Activated naive CD8-positive, alpha-beta T cell treated with anti-CD3 and anti-CD28 coated beads, Interleukin-2, amount 10 ng/mL, durations not matched to agents 7 days and 5 days (primary cell): ENCODE measurements at regions not wholly inside any gene's neighbourhood (a gene's known extent, or its start where the extent isn't known, plus 50 kb on each side); places are given as distances from the start of the nearest gene placed in this dataset.
"Not testable (repeated sequence)": the region's sequence is repeated elsewhere in the genome, so short reads cannot be mapped to it uniquely, and the experiment has no call there.

ENCODE experiments used
- ATAC-seq: fragments of 150-1000 bp; cut with Tn5 transposase; one replicate; pipeline ENCODE4 v1.10.0; 2021; ENCODE audit warnings: low read depth, moderate library complexity
- POLR2A ChIA-PET: fragments of 350-600 bp; sonication (Branson Sonifier 250); formaldehyde crosslinking; loops from one replicate; lab custom pipeline; 2021; ENCODE audit warnings: antibody characterized with exemption; lab: Charles Lee
- DNase-seq: peaks from one replicate; pipeline ENCODE4 v3.0.0; 2021
- H3K27ac Mint-ChIP-seq: one replicate; pipeline ENCODE4 v1.8.0; 2022; ENCODE audit warnings: mild to moderate bottlenecking, mixed read lengths
- H3K27me3 Mint-ChIP-seq: one replicate; pipeline ENCODE4 v1.8.0; 2022; ENCODE audit warnings: mild to moderate bottlenecking, moderate library complexity, mixed read lengths
- H3K36me3 Mint-ChIP-seq: one replicate; pipeline ENCODE4 v1.8.0; 2021; ENCODE audit warnings: mild to moderate bottlenecking, mixed read lengths
- H3K4me1 Mint-ChIP-seq: one replicate; pipeline ENCODE4 v1.8.0; 2021; ENCODE audit warnings: mixed read lengths
- H3K4me3 Mint-ChIP-seq: one replicate; pipeline ENCODE4 v1.8.0; 2022; ENCODE audit warnings: mild to moderate bottlenecking, moderate library complexity, mixed read lengths
- H3K9me3 Mint-ChIP-seq: one replicate; pipeline ENCODE4 v1.8.0; 2021; ENCODE audit warnings: mixed read lengths

- no peaks in the 10 kb centered on the region for H3K27me3 Mint-ChIP-seq
- H3K36me3 Mint-ChIP-seq = no peaks in the 10 kb centered on the region
- DNase-seq = no peak
- H3K27ac Mint-ChIP-seq = no peak overlapping the region
- no peaks in the 10 kb centered on the region for H3K4me1 Mint-ChIP-seq
- H3K9me3 Mint-ChIP-seq = no peaks in the 10 kb centered on the region
- no peak overlapping the region for H3K4me3 Mint-ChIP-seq
- POLR2A ChIA-PET = no interaction called here
- ATAC-seq = no peak
Observed at GRCh38 chr6:102994866-102995265, 1601.4 kb downstream of the GRIK2 start.

DNA sequence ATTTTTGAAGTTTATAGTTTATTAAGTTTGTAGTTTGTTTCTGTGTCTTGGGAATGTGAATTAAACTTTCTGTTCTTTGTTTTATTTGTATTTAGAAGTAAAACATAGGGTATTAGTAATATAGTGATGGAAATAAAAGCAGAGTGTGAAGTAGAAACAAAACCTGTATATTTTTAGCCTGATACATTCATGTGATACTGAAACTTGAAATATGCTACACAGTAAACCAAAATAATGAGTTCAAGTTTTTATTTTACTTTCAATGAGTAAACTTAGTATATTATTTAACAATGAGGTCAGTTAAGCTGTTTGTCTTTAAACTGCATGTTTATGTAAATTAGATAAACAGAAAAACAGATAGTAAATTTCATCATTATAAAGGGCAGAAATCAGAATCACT is 1592.6 kb downstream of the GRIK2 start:
- DNase-seq (no peak), ATAC-seq (no peak)
- H3K27ac Mint-ChIP-seq = no peak overlapping the region
- H3K9me3 Mint-ChIP-seq = no peaks in the 10 kb centered on the region
- no peaks in the 10 kb centered on the region for H3K27me3 Mint-ChIP-seq
- H3K4me1 Mint-ChIP-seq = no peaks in the 10 kb centered on the region
- H3K36me3 Mint-ChIP-seq = no peaks in the 10 kb centered on the region
- no peak overlapping the region for H3K4me3 Mint-ChIP-seq
- POLR2A ChIA-PET = no interaction called here

DNA sequence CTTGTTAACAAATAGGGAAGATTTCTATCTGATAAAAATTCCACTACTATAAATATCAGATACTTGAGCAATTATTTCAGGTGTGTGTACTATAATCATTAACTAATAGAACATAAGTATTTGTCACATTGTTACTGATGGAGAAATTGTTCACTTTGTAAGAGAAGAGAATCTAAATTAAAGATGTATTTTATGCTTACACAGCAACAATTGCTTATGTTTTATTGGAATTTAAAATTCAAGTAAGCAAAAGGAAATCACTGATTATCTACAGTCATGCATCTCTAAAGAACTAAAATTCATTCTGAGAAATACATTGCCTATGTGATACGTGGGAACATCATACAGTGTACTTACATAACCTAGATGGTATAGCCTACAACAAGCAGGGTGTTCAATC is 1590.8 kb downstream of the GRIK2 start:
- Mint-ChIP-seq H3K27ac (no peak overlapping the region), H3K4me3 (no peak overlapping the region), H3K4me1 (no peaks in the 10 kb centered on the region), H3K36me3 (no peaks in the 10 kb centered on the region), H3K9me3 (no peaks in the 10 kb centered on the region), H3K27me3 (no peaks in the 10 kb centered on the region)
- DNase-seq (no peak), ATAC-seq (no peak)
- POLR2A ChIA-PET = no interaction called here

- H3K36me3 Mint-ChIP-seq = no peaks in the 10 kb centered on the region
- no peak overlapping the region for H3K27ac Mint-ChIP-seq
- DNase-seq = no peak
- no peak for ATAC-seq
- no peak overlapping the region for H3K4me3 Mint-ChIP-seq
- no peaks in the 10 kb centered on the region for H3K27me3 Mint-ChIP-seq
- H3K4me1 Mint-ChIP-seq = no peaks in the 10 kb centered on the region
- POLR2A ChIA-PET = no interaction called here
- peaks cover 2% of the 10 kb centered on the region for H3K9me3 Mint-ChIP-seq
Observed at GRCh38 chr6:102981490-102982015, 1588.0 kb downstream of the GRIK2 start.

DNA sequence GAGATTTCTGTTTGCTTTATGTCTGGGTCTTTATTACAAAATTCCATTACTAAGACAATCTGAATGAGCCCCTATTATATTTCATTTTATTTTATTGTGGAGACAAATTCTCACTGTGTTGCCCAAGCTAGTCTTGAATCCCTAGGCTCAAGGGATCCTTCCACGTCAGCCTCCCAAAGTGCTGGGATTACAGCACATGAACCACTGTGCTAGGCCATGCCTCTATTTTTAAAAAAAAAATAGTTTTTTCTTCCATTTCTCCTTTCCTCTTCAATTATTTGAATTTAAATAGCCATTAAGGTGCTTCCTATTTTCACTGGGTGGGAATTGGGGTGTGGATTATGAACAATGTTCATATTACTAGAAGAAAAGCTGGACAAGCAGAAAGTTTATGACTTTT is 1587.4 kb downstream of the GRIK2 start:
- H3K9me3 Mint-ChIP-seq = peaks cover 2% of the 10 kb centered on the region
- H3K4me3 Mint-ChIP-seq = no peak overlapping the region
- H3K36me3 Mint-ChIP-seq = no peaks in the 10 kb centered on the region
- H3K27me3 Mint-ChIP-seq = no peaks in the 10 kb centered on the region
- no peak overlapping the region for H3K27ac Mint-ChIP-seq
- ATAC-seq (no peak), DNase-seq (no peak)
- H3K4me1 Mint-ChIP-seq = no peaks in the 10 kb centered on the region
- POLR2A ChIA-PET = no interaction called here

- no peaks in the 10 kb centered on the region for H3K4me1 Mint-ChIP-seq
- ATAC-seq (no peak), DNase-seq (no peak)
- H3K9me3 Mint-ChIP-seq = no peaks in the 10 kb centered on the region
- H3K27me3 Mint-ChIP-seq = no peaks in the 10 kb centered on the region
- H3K36me3 Mint-ChIP-seq = no peaks in the 10 kb centered on the region
- no peak overlapping the region for H3K4me3 Mint-ChIP-seq
- H3K27ac Mint-ChIP-seq = no peak overlapping the region
- POLR2A ChIA-PET = no interaction called here
Observed at GRCh38 chr6:102961902-102962301, 1568.4 kb downstream of the GRIK2 start.

GRCh38 chr6:102950967-102951366 is 1557.5 kb downstream of the GRIK2 start:
- no peak overlapping the region for H3K4me3 Mint-ChIP-seq
- no peaks in the 10 kb centered on the region for H3K36me3 Mint-ChIP-seq
- H3K27me3 Mint-ChIP-seq = no peaks in the 10 kb centered on the region
- no peak for DNase-seq
- H3K9me3 Mint-ChIP-seq = peaks cover 1% of the 10 kb centered on the region
- POLR2A ChIA-PET = no interaction called here
- no peaks in the 10 kb centered on the region for H3K4me1 Mint-ChIP-seq
- no peak overlapping the region for H3K27ac Mint-ChIP-seq
- ATAC-seq = no peak

DNA sequence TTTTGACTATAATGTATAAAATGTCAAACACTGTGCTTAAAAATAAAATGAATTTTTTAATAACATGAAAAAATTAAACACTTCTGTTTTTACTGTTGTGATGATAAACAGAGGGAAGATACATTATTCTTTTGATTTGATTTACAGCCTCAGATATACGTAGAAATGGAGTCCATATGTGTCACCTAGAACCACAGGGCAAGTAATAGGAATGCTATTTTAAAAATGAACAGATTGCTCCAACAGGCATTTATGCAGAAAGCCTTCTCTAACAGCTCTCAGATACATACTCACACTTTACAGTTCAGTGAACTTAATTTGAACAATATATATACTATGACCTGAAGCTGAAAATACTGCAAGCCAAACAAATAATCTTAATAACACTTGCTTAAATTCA is 1551.0 kb downstream of the GRIK2 start:
- POLR2A ChIA-PET = no interaction called here
- no peaks in the 10 kb centered on the region for H3K36me3 Mint-ChIP-seq

GRCh38 chr6:102942206-102942605 is 1548.7 kb downstream of the GRIK2 start:
- ATAC-seq (no peak), DNase-seq (no peak)
- Mint-ChIP-seq H3K36me3 (no peaks in the 10 kb centered on the region), H3K9me3 (no peaks in the 10 kb centered on the region), H3K4me3 (no peak overlapping the region), H3K4me1 (no peaks in the 10 kb centered on the region), H3K27me3 (no peaks in the 10 kb centered on the region), H3K27ac (no peak overlapping the region)
- POLR2A ChIA-PET = no interaction called here

More for the DNA sequence above, 1551.0 kb downstream of the GRIK2 start:
- Mint-ChIP-seq H3K27me3 (no peaks in the 10 kb centered on the region), H3K27ac (no peak overlapping the region), H3K4me1 (no peaks in the 10 kb centered on the region), H3K4me3 (no peak overlapping the region), H3K9me3 (no peaks in the 10 kb centered on the region)
- ATAC-seq = no peak
- DNase-seq = no peak

DNA sequence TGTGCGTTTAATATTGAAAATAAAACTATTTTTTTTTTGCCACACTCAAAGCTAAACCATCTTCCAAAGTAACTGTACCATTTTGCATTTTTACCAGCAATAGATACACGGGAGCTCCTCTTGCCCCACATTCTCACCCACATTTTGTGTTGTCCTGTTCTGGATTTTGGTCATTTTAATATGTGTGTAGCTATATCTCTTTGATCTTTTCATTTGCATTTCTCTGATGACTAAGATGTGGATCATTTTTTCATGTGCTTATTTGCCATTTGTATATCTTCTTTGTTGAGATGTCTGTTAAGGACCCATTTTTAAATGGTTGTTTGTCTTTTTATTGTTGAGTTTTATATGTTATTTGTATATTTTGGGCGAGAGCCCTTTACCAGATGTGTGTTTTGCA is 1543.5 kb downstream of the GRIK2 start:
- ATAC-seq = no peak
- H3K4me1 Mint-ChIP-seq = no peaks in the 10 kb centered on the region
- no peaks in the 10 kb centered on the region for H3K9me3 Mint-ChIP-seq
- POLR2A ChIA-PET = no interaction called here
- no peak overlapping the region for H3K4me3 Mint-ChIP-seq
- H3K36me3 Mint-ChIP-seq = no peaks in the 10 kb centered on the region
- no peak for DNase-seq
- H3K27me3 Mint-ChIP-seq = no peaks in the 10 kb centered on the region
- no peak overlapping the region for H3K27ac Mint-ChIP-seq

GRCh38 chr6:102928109-102928508 is 1534.6 kb downstream of the GRIK2 start:
- no peak for ATAC-seq
- Mint-ChIP-seq H3K27ac (no peak overlapping the region), H3K27me3 (no peaks in the 10 kb centered on the region), H3K4me3 (no peak overlapping the region), H3K9me3 (no peaks in the 10 kb centered on the region), H3K4me1 (no peaks in the 10 kb centered on the region), H3K36me3 (no peaks in the 10 kb centered on the region)
- POLR2A ChIA-PET = no interaction called here
- DNase-seq = no peak

- no peak overlapping the region for H3K27ac Mint-ChIP-seq
- no peaks in the 10 kb centered on the region for H3K27me3 Mint-ChIP-seq
- POLR2A ChIA-PET = no interaction called here
- no peaks in the 10 kb centered on the region for H3K4me1 Mint-ChIP-seq
- ATAC-seq (no peak), DNase-seq (no peak)
- peaks cover 8% of the 10 kb centered on the region for H3K9me3 Mint-ChIP-seq
- H3K36me3 Mint-ChIP-seq = no peaks in the 10 kb centered on the region
- H3K4me3 Mint-ChIP-seq = no peak overlapping the region
Observed at GRCh38 chr6:102918161-102918560, 1524.7 kb downstream of the GRIK2 start.

DNA sequence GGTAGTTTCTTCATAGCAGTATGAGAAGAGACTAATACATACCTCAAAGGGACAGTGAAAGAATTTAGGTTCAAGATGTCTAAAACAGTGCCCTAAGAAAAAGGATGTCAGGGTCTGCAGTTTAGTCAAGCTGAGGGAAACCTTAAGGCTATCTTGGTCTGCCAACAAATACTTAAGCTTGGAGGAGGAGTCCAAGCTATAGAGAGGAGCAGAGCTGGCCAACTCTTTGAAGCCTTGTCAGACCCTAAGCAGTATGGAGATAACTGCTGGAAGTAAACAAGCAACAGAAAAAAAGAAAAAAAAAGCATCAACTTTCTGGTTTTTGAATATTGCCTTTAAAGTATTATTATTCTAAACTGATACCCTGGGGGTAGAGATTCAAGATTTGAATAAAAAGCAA is 1518.1 kb downstream of the GRIK2 start:
- POLR2A ChIA-PET = no interaction called here
- no peaks in the 10 kb centered on the region for H3K27me3 Mint-ChIP-seq
- no peak for ATAC-seq
- no peak for DNase-seq
- no peaks in the 10 kb centered on the region for H3K4me1 Mint-ChIP-seq
- peaks cover 4% of the 10 kb centered on the region for H3K9me3 Mint-ChIP-seq
- no peak overlapping the region for H3K4me3 Mint-ChIP-seq
- no peak overlapping the region for H3K27ac Mint-ChIP-seq
- H3K36me3 Mint-ChIP-seq = no peaks in the 10 kb centered on the region

DNA sequence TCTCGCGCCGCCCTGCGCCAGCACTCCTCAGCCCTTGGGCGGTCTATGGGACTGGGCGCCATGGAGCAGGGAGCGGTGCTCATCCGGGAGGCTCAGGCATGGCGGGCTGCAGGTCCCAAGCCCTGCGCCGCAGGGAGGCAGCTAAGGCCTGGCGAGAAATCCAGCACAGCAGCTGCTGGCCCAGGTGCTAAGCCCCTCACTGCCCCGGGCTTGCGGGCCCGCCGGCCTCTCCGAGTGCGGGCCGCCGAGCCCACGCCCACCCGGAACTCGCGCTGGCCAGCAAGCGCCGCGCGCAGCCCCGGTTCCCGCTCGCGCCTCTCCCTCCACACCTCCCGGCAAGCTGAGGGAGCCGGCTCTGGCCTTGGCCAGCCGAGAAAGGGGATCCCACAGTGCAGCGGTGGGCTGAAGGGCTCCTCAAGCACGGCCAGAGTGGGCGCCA is 1517.2 kb downstream of the GRIK2 start:
- POLR2A ChIA-PET, H3K9me3 Mint-ChIP-seq, ATAC-seq, DNase-seq, H3K27ac Mint-ChIP-seq, H3K36me3 Mint-ChIP-seq, H3K27me3 Mint-ChIP-seq, H3K4me1 Mint-ChIP-seq, H3K4me3 Mint-ChIP-seq: not testable (repeated sequence)

DNA sequence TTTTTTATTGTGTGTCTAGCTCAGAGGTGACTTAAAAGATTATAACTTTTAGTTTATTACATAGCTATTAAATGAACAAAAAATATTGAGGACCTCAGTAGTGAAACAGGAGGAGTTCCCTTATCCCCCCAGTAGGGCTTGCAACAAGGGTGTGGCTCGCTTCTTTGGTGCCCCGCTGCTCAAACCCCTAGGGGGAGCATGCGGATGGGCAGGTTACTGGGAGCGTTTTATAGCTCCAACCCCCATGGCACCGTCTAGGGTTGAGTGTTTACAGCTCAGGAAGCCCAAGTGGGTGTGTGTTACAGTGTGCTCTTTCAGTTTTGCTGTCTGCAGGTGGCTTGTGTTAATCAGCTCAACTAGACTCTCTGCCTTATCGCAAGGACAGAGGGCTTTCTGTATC is 1513.7 kb downstream of the GRIK2 start:
- DNase-seq = no peak
- Mint-ChIP-seq H3K36me3 (no peaks in the 10 kb centered on the region), H3K4me1 (no peaks in the 10 kb centered on the region), H3K27ac (no peak overlapping the region), H3K9me3 (peaks cover 6% of the 10 kb centered on the region), H3K4me3 (no peak overlapping the region), H3K27me3 (no peaks in the 10 kb centered on the region)
- no peak for ATAC-seq
- POLR2A ChIA-PET = no interaction called here
